Breast epithelium (tissue), 4 donors: ENCODE measurements at regions not wholly inside any gene's neighbourhood (a gene's known extent, or its start where the extent isn't known, plus 50 kb on each side); places are given as distances from the start of the nearest gene placed in this dataset.

Experiments
- DNase-seq, 2 donors: peaks; one replicate each; pipeline ENCODE4 v3.0.0-alpha.2; 2019; ENCODE audit warnings: low spot score in 2 of 2
- H3K27ac ChIP-seq, 2 donors: fragments of 200-600 bp; sonication (generic) in 1 of 2; one replicate each; pipeline ENCODE4 v1.5.1; 2016 to 2019; ENCODE audit warnings: mild to moderate bottlenecking in 1 of 2
- H3K27me3 ChIP-seq, 2 donors: fragments of 200-600 bp; sonication (generic) in 1 of 2; one replicate each; pipeline versions ENCODE4 v1.5.1 to v1.6.0; 2017 to 2019; ENCODE audit warnings: control low read depth in 1 of 2, mild to moderate bottlenecking in 1 of 2
- H3K36me3 ChIP-seq: fragments of 200-600 bp; one replicate; pipeline ENCODE4 v1.5.1; 2019
- H3K4me1 ChIP-seq, 2 donors: fragments of 200-600 bp; sonication (generic); one replicate each; pipeline ENCODE4 v1.5.1; 2016 to 2019; ENCODE audit warnings: control low read depth in 1 of 2
- H3K4me3 ChIP-seq, 3 donors: fragments of 200-600 bp; sonication (generic); 1 replicate in 2 of 3; 2 replicates in 1 of 3; pipeline ENCODE4 v1.5.1; 2016 to 2019; ENCODE audit warnings: mild to moderate bottlenecking in 3 of 3, moderate library complexity in 2 of 3
- H3K9me3 ChIP-seq, 2 donors: fragments of 200-600 bp; sonication (generic) in 1 of 2; one replicate each; pipeline ENCODE4 v1.5.1; 2016 to 2019; ENCODE audit warnings: control low read depth in 1 of 2
- POLR2A ChIP-seq: fragments of 450-650 bp; IDR thresholded peaks from one replicate; pipeline ENCODE4 v1.6.1; 2016; ENCODE audit warnings: antibody characterized with exemption, mild to moderate bottlenecking, moderate library complexity
- POLR2AphosphoS5 ChIP-seq, 3 donors: sonication (generic); formaldehyde crosslinking; IDR thresholded peaks; one replicate each; pipeline ENCODE4 v1.6.1; 2017; ENCODE audit warnings: antibody characterized with exemption in 3 of 3
- intact Hi-C: fragments of 100-400 bp; cut with DNase I; formaldehyde crosslinking; loops from one replicate; pipeline ENCODE4 v1.15.1; 2023; ENCODE audit warnings: low total_unique reads
- TF ChIP-seq, protein P1 (sequence below), 3 donors: fragments of 450-650 bp; IDR thresholded peaks; one replicate each; pipeline ENCODE4 v1.5.1; 2016 to 2017; ENCODE audit warnings: antibody characterized with exemption in 3 of 3, mild to moderate bottlenecking in 3 of 3, moderate library complexity in 3 of 3

GRCh38 chr4:180810581-180810980 lies 1432.6 kb upstream of the TENM3 start:
- no peaks in the 10 kb centered on the region for H3K9me3 ChIP-seq
- no peak overlapping the region for H3K4me3 ChIP-seq
- no peaks in the 10 kb centered on the region for H3K4me1 ChIP-seq
- intact Hi-C loops, result loop anchor here (10.0 kb wide), 1 partner anchor 1454 kb away; no protein-coding TSS in a partner anchor
- no peaks in the 10 kb centered on the region for H3K27me3 ChIP-seq
- H3K36me3 ChIP-seq, result no peaks in the 10 kb centered on the region
- DNase-seq, result no peak
- no peak overlapping the region for H3K27ac ChIP-seq
- TF ChIP-seq POLR2AphosphoS5 (IDR thresholded peaks at IDR 0.05) (no peak), POLR2A (no peak)
- TF ChIP-seq, protein P1, sequence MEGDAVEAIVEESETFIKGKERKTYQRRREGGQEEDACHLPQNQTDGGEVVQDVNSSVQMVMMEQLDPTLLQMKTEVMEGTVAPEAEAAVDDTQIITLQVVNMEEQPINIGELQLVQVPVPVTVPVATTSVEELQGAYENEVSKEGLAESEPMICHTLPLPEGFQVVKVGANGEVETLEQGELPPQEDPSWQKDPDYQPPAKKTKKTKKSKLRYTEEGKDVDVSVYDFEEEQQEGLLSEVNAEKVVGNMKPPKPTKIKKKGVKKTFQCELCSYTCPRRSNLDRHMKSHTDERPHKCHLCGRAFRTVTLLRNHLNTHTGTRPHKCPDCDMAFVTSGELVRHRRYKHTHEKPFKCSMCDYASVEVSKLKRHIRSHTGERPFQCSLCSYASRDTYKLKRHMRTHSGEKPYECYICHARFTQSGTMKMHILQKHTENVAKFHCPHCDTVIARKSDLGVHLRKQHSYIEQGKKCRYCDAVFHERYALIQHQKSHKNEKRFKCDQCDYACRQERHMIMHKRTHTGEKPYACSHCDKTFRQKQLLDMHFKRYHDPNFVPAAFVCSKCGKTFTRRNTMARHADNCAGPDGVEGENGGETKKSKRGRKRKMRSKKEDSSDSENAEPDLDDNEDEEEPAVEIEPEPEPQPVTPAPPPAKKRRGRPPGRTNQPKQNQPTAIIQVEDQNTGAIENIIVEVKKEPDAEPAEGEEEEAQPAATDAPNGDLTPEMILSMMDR (IDR thresholded peaks at IDR 0.05), result no peak

GRCh38 chr4:180811556-180811955 lies 1431.6 kb upstream of the TENM3 start:
- no peak overlapping the region for H3K4me3 ChIP-seq
- no peaks in the 10 kb centered on the region for H3K27me3 ChIP-seq
- TF ChIP-seq POLR2AphosphoS5 (IDR thresholded peaks at IDR 0.05), result no peak
- TF ChIP-seq POLR2A, result no peak
- no peaks in the 10 kb centered on the region for H3K9me3 ChIP-seq
- H3K36me3 ChIP-seq, result no peaks in the 10 kb centered on the region
- intact Hi-C loops, result loop anchor here (10.0 kb wide), 1 partner anchor 1453 kb away; no protein-coding TSS in a partner anchor
- no peak for DNase-seq
- H3K27ac ChIP-seq, result no peak overlapping the region
- no peaks in the 10 kb centered on the region for H3K4me1 ChIP-seq

DNA sequence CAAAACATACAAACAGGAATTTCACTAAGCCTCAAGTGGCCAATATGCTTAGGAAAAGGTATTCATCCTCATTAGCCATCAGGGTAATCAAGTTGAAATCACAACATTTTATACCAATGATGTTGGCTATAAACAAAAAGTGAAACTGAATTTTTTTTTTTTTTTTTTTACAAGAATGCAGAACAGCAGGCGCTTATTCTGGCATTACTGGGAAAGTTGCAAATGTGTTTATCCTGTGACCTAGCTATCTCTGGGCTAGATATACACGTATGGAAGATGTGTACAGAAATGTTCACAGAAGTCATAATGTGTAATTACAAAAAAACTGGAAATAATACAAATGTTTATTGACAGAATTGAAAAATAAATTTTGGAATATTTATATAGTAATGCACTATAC lies 1430.4 kb upstream of the TENM3 start:
- Histone ChIP-seq H3K27ac (no peak overlapping the region), H3K36me3 (no peaks in the 10 kb centered on the region), H3K27me3 (no peaks in the 10 kb centered on the region), H3K9me3 (no peaks in the 10 kb centered on the region), H3K4me3 (no peak overlapping the region), H3K4me1 (no peaks in the 10 kb centered on the region)
- intact Hi-C loops, result loop anchor here (10.0 kb wide), 1 partner anchor 1452 kb away; no protein-coding TSS in a partner anchor
- TF ChIP-seq POLR2AphosphoS5 (IDR thresholded peaks at IDR 0.05) (no peak), POLR2A (no peak)
- TF ChIP-seq, protein P1 (IDR thresholded peaks at IDR 0.05), result no peak
- DNase-seq, result no peak

GRCh38 chr4:180814875-180815417 lies 1428.3 kb upstream of the TENM3 start:
- H3K4me3 ChIP-seq, result no peak overlapping the region
- TF ChIP-seq POLR2AphosphoS5 (IDR thresholded peaks at IDR 0.05) (no peak), POLR2A (no peak)
- TF ChIP-seq, protein P1 (IDR thresholded peaks at IDR 0.05), result no peak
- no peaks in the 10 kb centered on the region for H3K36me3 ChIP-seq
- intact Hi-C loops, result loop anchor here (10.0 kb wide), 1 partner anchor 1450 kb away; no protein-coding TSS in a partner anchor
- no peaks in the 10 kb centered on the region for H3K27me3 ChIP-seq
- no peak for DNase-seq
- no peak overlapping the region for H3K27ac ChIP-seq
- H3K4me1 ChIP-seq, result no peaks in the 10 kb centered on the region
- H3K9me3 ChIP-seq, result no peaks in the 10 kb centered on the region

- intact Hi-C loops, result loop anchor here (10.0 kb wide), 1 partner anchor 1447 kb away; no protein-coding TSS in a partner anchor
- TF ChIP-seq POLR2AphosphoS5 (IDR thresholded peaks at IDR 0.05) (no peak), POLR2A (no peak)
- TF ChIP-seq, protein P1 (IDR thresholded peaks at IDR 0.05), result no peak
- Histone ChIP-seq H3K36me3 (no peaks in the 10 kb centered on the region), H3K4me1 (no peaks in the 10 kb centered on the region), H3K4me3 (no peak overlapping the region), H3K27me3 (no peaks in the 10 kb centered on the region), H3K27ac (no peak overlapping the region), H3K9me3 (no peaks in the 10 kb centered on the region)
- no peak for DNase-seq
These were observed 1425.7 kb upstream of the TENM3 start for GRCh38 chr4:180817529-180817928.
